ENCODE measurements at regions not wholly inside any gene's neighbourhood (a gene's known extent, or its start where the extent isn't known, plus 50 kb on each side); places are given as distances from the start of the nearest gene placed in this dataset.

DNA sequence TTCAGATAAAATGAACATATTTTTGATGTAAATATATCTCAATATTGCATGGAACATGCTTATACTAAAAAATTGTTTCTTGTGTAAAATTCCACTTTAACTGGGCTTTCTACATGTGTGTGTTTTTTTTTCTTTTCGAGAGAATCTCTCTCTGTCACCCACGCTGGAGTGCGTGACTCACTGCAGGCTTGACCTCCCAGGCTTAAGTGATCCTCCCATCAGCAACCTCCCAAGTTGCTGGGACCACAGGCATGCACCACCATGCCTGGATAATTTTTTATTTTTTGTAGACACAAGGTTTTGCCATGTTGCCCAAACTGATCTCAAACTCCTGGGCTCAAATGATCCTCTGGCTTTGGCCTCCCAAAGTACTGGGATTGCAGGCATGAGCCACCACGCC, 254.6 kb downstream of the LOXHD1 start:
- H3K27me3 Mint-ChIP-seq: peaks cover 7 to 40% (median 22%) of the 10 kb centered on the region in 3 donors
- peak overlapping the region in 1 of 6 donors; percentile 38 for H3K27ac Mint-ChIP-seq
- DNase-seq (no peak), ATAC-seq (ENCODE audit: low read depth in 2 of 2) (no peak)
- no peaks in the 10 kb centered on the region for H3K36me3 Mint-ChIP-seq
- no peak overlapping the region for H3K4me3 Mint-ChIP-seq
- peaks cover 0 to 4% (median 0%) of the 10 kb centered on the region in 7 donors for H3K9me3 Mint-ChIP-seq
- H3K4me1 Mint-ChIP-seq: peaks cover 0 to 13% (median 3%) of the 10 kb centered on the region in 3 donors

DNA sequence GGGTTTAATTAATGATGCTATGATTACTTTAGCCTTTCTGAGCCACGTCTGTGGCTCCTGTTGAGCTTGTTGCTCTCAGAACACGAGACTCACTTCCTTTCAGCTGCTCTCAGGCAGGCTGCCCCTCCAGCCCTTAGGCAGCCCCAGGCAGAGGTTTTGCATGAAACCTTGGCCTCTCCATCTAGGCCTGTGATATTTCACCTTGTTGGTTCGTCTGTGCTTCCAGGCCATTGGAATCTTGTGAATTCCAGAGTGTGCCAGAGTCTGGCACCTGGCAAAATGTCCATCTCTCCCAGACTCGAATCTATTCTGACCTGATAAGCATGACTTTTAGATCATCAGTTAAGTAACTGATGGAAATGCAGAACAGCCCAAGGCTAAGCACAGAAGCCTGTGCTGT, 254.1 kb downstream of the LOXHD1 start:
- Mint-ChIP-seq H3K4me3 (no peak overlapping the region), H3K36me3 (no peaks in the 10 kb centered on the region), H3K4me1 (peaks cover 0 to 9% (median under 1%) of the 10 kb centered on the region in 3 donors), H3K27ac (peak overlapping the region in 1 of 6 donors; percentile 59), H3K27me3 (peaks cover 7 to 40% (median 24%) of the 10 kb centered on the region in 3 donors), H3K9me3 (peaks cover 0 to under 1% (median 0%) of the 10 kb centered on the region in 7 donors)
- no peak for ATAC-seq (ENCODE audit: low read depth in 2 of 2)
- no peak for DNase-seq

DNA sequence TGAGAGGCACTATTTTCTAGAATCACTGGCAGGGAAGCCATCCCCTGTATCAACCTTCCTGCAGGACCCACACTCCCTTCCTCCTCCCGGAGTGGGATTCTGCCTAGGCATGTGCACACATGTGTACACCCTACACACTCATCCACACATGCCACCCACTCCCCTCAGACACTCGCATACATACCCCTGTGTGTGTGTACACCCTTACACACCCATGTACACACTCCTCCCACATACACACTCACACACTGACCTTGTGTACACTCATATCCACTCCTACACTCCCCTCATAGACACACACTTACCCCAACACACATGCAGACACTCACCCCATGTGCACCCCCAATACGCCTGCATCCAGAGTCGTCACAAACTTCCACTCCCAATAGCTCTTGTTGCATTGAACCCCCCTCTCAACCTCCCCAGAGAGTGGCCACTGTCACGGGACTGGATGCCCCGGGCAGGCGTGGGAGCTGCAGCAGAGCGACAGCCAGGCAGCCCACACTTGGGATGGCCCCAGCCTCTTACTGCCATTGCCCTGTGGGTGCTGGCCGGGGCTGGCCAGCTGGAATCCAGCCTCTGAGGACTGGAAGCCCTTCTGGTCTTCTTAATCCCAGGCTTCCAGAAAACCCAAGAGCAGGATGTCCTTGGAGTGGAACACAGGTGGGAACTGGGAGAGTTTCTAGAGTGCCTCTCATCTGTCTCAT, 251.0 kb downstream of the LOXHD1 start:
- Mint-ChIP-seq H3K27ac (peak overlapping the region in 1 of 6 donors; percentile 38), H3K4me3 (no peak overlapping the region), H3K36me3 (no peaks in the 10 kb centered on the region), H3K4me1 (no peaks in the 10 kb centered on the region), H3K27me3 (peaks cover 12 to 32% (median 25%) of the 10 kb centered on the region in 3 donors), H3K9me3 (no peaks in the 10 kb centered on the region)
- DNase-seq (no peak), ATAC-seq (ENCODE audit: low read depth in 2 of 2) (no peak)

DNA sequence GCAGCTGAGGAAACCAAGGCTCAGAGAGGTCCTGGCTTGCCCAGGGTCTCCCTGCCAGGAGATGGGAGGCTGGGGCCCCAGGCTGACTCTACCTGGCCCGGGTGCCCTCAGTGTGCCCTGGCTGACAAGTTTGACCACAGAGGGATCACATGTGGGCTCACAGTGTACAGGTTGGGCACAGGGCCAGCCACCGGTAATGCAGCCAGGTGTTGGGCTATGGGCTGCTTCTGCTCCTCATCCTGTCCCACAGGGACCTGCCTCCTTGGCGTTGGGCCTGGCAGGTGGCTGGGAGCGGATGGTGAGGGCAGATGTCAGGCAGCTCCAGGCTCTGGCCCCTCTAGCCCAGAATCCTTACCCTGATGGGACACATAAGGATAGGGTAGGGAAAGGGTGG, 250.5 kb downstream of the LOXHD1 start:
- DNase-seq (no peak), ATAC-seq (ENCODE audit: low read depth in 2 of 2) (no peak)
- H3K9me3 Mint-ChIP-seq: no peaks in the 10 kb centered on the region
- no peaks in the 10 kb centered on the region for H3K36me3 Mint-ChIP-seq
- no peak overlapping the region for H3K4me3 Mint-ChIP-seq
- peaks cover 12 to 32% (median 25%) of the 10 kb centered on the region in 3 donors for H3K27me3 Mint-ChIP-seq
- no peak overlapping the region for H3K27ac Mint-ChIP-seq
- no peaks in the 10 kb centered on the region for H3K4me1 Mint-ChIP-seq

DNA sequence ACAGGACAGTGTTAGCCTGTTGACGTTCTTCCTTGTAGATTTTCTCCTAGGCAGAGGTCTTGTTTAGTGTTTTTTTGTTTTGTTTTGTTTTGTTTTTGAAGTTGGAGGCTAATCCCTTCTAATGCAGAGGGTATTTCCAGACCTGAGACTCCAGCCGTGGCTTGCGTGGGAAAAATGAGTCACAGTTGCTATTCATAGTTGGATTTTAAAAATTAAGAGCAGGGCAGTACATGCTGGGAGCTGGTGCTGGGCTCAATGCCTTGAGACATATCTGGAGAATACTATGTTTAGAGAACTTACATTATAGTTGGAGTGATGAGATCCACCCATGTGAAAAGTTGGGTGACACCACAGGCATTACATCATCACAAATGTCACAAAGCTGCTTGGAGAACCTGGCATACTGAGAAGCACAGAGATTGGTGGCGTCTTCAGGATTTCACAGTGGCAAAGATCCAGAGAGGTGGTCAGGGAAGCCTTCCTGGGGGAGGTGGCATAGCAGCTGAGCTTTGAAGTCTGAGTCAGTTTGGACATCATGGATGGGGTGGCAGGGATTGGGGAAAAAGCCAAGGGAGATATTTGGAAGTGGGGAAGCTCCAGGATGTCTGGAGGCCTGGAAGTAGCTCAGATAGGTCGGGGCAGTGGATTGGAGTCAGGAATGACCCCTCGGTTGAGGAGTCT, 249.4 kb downstream of the LOXHD1 start:
- Mint-ChIP-seq H3K4me1 (no peaks in the 10 kb centered on the region), H3K36me3 (no peaks in the 10 kb centered on the region), H3K27ac (no peak overlapping the region), H3K4me3 (no peak overlapping the region), H3K9me3 (no peaks in the 10 kb centered on the region), H3K27me3 (peaks cover 12 to 32% (median 25%) of the 10 kb centered on the region in 3 donors)
- no peak for ATAC-seq (ENCODE audit: low read depth in 2 of 2)
- no peak for DNase-seq

DNA sequence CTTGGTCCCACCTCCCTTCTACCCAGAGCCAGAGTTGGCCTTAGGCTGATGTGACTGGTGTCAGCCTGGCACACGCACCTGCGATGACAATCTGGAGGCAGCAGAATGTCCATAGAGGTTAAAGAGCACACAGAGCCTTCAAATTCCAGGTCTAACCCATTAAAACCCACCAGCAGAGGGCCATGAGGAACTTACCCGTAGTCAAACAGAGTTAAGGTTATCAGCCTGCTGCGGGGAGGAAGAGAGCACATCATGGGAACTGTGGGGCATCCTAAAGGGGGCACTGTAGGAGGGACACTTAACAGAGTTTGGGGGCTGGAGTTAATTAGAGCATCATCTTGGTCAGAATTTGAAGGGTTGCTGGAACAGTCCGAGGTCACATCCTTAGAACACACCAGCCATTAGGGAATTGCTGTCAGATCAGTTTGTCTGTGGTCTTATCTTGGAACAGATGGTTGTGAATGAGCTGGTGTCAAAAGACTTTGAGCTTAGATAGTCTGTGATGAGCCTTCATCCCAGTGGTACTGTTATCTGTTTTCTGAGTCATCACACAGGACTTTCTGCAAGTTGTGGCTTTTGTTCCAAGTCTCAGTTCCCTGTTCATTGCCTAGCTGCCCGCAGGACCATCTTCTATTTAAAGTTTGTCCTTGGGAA, 248.6 kb downstream of the LOXHD1 start:
- H3K27me3 Mint-ChIP-seq: peaks cover 12 to 32% (median 25%) of the 10 kb centered on the region in 3 donors
- DNase-seq: no peak
- H3K36me3 Mint-ChIP-seq: no peaks in the 10 kb centered on the region
- no peak overlapping the region for H3K27ac Mint-ChIP-seq
- no peak overlapping the region for H3K4me3 Mint-ChIP-seq
- no peaks in the 10 kb centered on the region for H3K4me1 Mint-ChIP-seq
- no peak for ATAC-seq (ENCODE audit: low read depth in 2 of 2)
- H3K9me3 Mint-ChIP-seq: no peaks in the 10 kb centered on the region

DNA sequence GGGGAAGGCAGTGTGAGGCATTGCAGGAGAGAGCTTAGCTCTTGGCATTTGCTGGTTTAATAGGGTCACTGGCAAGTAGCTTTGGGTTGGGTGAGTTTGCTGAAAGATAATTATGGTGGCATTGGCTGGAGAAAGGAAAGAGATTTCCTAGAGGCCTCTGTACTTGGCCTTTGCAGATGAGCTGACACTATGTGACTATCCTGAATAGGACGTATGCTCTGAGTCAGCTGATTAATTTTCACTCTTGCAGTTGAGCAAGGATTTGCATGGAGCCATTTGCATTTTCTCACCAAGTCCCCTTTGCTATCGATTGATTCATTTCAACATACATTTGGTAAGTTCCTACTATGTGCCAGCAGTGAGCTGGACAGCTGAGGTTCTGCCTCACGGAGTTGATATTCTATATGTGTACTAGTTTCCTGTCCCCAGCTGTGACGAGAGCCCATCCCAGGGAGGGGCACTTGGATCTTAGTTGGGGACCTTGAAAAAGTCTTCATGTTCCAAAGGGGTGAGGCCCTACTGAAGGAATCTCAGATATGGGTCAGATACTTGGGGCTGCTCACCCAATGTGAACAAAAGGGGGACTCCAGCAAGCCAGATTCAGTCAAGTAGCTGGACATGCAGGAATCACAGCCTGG, 245.7 kb downstream of the LOXHD1 start:
- H3K27me3 Mint-ChIP-seq: peaks cover 4 to 18% (median 15%) of the 10 kb centered on the region in 3 donors
- no peaks in the 10 kb centered on the region for H3K4me1 Mint-ChIP-seq
- H3K36me3 Mint-ChIP-seq: no peaks in the 10 kb centered on the region
- no peak for DNase-seq
- no peak overlapping the region for H3K4me3 Mint-ChIP-seq
- peak overlapping the region in 1 of 6 donors; percentile 62 for H3K27ac Mint-ChIP-seq
- H3K9me3 Mint-ChIP-seq: no peaks in the 10 kb centered on the region
- ATAC-seq (ENCODE audit: low read depth in 2 of 2): no peak

DNA sequence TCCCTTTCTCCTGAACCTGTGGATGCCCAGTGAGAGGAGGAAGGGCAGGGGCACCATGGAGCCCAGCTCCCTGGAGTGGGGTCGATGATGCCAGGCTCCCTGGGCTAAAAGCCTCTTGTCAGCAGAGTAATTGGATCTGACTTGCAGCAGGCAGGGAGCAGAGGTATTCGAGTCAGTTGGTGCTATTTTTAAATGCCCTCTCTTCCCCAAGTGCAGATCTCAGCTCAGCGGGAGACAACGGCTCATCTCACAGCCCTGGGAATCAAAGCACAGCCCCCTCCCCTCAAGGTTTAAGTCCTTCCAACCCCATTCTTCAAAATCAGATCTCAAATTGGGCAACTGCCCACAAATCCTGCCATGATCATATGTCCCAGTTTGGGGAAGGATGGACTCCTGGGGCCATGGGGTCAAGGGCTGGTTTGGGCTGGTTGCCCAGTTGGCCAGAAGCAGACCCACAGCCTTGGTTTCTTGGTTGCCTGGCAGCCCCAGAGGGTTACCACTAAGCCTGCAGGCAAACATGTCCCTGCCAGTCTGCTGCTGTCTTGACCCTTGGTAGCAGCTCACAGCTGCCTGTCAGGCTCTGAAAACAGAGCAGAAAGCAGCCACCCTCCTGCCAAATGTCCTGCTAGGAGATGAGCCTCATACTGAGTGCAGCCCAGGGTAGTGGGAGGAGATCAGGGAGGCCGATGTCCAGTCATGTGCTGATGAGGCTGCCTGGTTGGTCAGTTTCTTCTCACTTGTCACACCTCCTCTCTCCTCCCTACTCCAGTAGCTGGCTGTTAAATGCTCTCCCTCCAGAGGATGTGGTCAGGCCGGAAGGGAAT, 244.9 kb downstream of the LOXHD1 start:
- ATAC-seq (ENCODE audit: low read depth in 2 of 2) (no peak), DNase-seq (no peak)
- Mint-ChIP-seq H3K27me3 (peaks cover 4 to 16% (median 14%) of the 10 kb centered on the region in 3 donors), H3K36me3 (no peaks in the 10 kb centered on the region), H3K4me1 (no peaks in the 10 kb centered on the region), H3K4me3 (no peak overlapping the region), H3K9me3 (no peaks in the 10 kb centered on the region), H3K27ac (no peak overlapping the region)

DNA sequence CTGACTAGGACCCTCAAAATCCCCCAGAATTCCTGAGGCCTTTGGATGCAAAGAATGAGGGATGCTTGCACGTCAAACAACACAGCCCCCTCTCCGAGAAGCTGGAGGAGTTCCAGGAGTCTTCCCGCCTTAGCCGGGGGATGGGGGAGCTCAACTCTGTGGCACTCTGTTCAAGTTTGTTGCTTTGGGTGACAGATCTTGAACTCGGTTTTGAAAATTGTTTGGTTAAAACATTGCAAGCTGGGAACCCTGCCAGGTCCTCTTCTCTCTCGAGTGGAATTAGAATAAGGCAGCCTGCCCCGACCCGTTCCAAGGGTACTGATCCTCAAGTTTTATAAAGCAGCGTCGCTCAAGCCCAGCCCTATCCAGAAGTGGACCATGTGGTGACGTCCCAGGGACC, 244.1 kb downstream of the LOXHD1 start:
- ATAC-seq (ENCODE audit: low read depth in 2 of 2) (no peak), DNase-seq (no peak)
- Mint-ChIP-seq H3K27me3 (peaks cover 4 to 7% (median 5%) of the 10 kb centered on the region in 3 donors), H3K27ac (no peak overlapping the region), H3K9me3 (no peaks in the 10 kb centered on the region), H3K36me3 (no peaks in the 10 kb centered on the region), H3K4me3 (no peak overlapping the region), H3K4me1 (no peaks in the 10 kb centered on the region)

DNA sequence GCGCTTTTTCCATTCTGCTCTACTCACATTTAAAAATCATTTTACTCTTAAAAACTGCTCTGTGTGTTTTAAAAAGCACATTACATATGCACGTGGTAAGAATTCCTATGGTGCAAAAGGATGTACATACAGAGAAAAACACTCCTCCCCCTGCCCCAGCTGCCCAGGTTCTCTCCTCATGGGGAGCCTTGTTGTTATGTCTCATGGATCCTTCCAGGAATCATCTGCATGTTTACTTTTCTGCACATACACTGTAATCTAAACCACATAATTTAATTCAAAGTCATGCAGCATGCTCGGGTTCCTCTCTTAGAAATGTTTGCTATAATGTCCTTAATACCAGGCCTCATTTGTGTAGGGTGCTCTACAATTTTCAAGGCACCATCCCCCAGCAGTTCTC, 243.3 kb downstream of the LOXHD1 start:
- H3K36me3 Mint-ChIP-seq: no peaks in the 10 kb centered on the region
- no peaks in the 10 kb centered on the region for H3K9me3 Mint-ChIP-seq
- H3K4me3 Mint-ChIP-seq: no peak overlapping the region
- no peak overlapping the region for H3K27ac Mint-ChIP-seq
- no peaks in the 10 kb centered on the region for H3K4me1 Mint-ChIP-seq
- ATAC-seq (ENCODE audit: low read depth in 2 of 2) (no peak), DNase-seq (no peak)
- no peaks in the 10 kb centered on the region for H3K27me3 Mint-ChIP-seq

DNA sequence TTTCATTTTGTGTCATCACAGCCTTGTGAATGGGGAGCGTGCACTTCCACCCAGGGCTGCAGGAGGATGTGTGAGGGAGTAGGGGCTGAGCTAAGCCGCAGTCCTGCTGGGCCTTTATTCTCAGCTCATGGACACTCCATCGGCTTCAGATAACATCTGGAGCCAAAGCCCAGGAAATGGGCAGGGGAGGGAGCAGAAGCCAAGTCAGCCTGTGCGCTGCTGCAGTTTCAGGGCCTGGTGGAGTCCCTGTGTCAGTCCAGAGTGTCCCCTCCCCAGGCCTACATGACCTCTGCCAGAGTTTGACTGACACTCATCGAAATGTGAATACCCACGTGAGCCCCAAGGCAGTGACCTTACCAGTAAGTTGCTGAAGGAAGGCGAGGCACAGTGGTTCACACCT, 242.2 kb downstream of the LOXHD1 start:
- Mint-ChIP-seq H3K36me3 (no peaks in the 10 kb centered on the region), H3K9me3 (no peaks in the 10 kb centered on the region), H3K27me3 (no peaks in the 10 kb centered on the region), H3K4me3 (no peak overlapping the region), H3K4me1 (no peaks in the 10 kb centered on the region), H3K27ac (no peak overlapping the region)
- no peak for ATAC-seq (ENCODE audit: low read depth in 2 of 2)
- no peak for DNase-seq

DNA sequence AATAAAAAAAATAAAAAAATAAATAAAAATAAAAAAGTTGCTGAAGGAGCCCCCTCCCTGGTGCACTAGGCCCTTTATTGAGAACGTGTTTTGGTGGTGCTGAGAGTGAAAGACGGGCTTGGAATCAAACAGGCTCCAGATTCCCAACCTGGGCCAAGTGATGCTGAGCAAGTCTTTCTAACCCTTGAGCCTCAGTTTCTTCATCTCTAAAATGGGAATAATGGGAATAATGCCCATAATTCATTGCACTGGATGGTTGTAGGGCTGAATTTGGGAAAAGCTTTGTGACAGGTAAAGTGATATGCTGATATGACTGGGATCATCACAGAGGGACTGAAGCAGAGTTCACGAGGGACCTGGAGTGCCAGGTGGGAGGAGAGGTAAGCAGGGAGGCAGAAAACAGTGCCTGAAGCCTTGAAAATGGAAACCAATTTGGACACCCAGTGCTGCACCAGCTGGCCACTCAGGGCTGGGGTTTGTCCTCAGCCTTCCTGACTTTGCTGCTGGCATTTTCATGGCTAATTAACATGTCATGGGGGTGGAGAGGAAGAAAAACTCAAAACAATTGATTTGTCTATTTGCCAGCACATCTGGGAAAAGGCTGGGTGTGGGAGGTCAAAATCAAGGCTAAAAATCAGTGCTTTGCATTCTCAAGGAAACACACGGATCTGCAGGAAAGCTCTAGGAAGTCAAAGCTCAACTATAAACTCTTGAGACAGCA, 241.3 kb downstream of the LOXHD1 start:
- Mint-ChIP-seq H3K27ac (peak overlapping the region in 1 of 6 donors; percentile 37), H3K4me1 (no peaks in the 10 kb centered on the region), H3K36me3 (no peaks in the 10 kb centered on the region), H3K9me3 (no peaks in the 10 kb centered on the region), H3K27me3 (no peaks in the 10 kb centered on the region), H3K4me3 (no peak overlapping the region)
- DNase-seq (no peak), ATAC-seq (ENCODE audit: low read depth in 2 of 2) (no peak)

Measured in naive B cell (primary cell).